ENCODE measurements at regions not wholly inside any gene's neighbourhood (a gene's known extent, or its start where the extent isn't known, plus 50 kb on each side); places are given as distances from the start of the nearest gene placed in this dataset.
A peak's percentile ranks its signal among the peaks of the same experiment; 100 is the strongest.

GRCh38 chr9:109886041-109886440 is 106.0 kb downstream of the PALM2AKAP2 start:
- DNase-seq, result no peak

- DNase-seq, result no peak
Observed at GRCh38 chr9:109886617-109887016, 106.6 kb downstream of the PALM2AKAP2 start.

DNA sequence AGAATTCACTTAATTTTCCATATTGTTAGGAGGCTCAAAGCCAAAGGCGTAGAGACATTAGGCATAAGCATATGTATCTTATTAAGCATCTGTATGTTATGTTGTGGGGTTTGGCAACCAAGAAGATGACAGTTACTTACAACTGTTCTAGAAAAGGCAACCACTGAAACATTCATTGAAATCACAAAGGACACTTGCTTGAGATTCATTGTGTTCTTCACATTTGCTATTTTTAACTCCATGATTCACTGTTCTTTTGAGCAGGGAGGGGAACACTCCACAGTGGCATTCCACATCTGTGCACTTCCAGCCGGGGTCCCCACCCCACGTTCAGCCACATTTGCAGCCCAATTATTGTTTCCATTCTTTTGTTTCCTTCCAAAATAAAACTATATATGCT is 107.1 kb downstream of the PALM2AKAP2 start:
- no peak for DNase-seq

DNA sequence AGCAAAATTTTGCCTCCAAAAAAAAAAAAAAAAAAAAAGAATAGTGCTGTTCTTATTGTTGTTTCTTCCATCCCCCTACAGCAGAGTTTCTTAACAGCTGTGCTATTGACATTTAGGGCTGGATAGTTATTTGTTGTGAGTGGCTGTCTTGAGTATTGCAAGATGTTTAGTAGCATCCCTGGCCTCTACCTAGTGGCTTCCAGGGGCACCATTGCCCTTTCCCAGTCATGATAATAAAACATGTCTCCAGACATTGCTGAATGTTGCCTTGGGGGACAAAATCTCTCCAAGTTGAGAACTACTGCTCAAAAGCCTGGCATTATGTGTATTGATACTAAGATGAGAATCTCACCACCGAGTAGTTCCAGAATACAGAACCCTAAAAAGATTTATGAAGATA is 108.7 kb downstream of the PALM2AKAP2 start:
- DNase-seq, result no peak

- no peak for DNase-seq
Observed at GRCh38 chr9:109889456-109889855, 109.5 kb downstream of the PALM2AKAP2 start.

DNA sequence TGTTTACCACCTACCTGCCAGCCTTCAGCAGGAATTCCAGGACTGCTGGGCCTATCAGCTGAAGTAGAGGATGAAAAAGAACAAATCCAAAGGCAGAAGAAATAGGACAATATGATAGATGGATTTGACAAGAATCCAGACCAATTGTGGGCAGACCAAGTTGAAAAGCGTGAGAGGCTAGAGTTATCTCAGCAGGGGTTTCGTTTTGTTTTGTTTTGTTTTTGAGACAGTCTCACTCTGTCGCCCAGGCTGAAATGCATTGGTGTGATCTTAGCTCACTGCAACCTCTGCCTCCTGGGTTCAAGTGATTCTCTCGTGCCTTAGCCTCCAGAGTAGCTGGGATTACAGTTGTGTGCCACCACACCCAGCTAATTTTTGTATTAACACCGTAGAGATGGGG is 113.2 kb downstream of the PALM2AKAP2 start:
- no peak for DNase-seq

- DNase-seq, result no peak
Observed at GRCh38 chr9:109894473-109894872, 114.5 kb downstream of the PALM2AKAP2 start.

- DNase-seq, result no peak
Observed at GRCh38 chr9:109894921-109895758, 115.1 kb downstream of the PALM2AKAP2 start.

- DNase-seq, result no peak
Observed at GRCh38 chr9:109901201-109901600, 121.2 kb downstream of the PALM2AKAP2 start.

DNA sequence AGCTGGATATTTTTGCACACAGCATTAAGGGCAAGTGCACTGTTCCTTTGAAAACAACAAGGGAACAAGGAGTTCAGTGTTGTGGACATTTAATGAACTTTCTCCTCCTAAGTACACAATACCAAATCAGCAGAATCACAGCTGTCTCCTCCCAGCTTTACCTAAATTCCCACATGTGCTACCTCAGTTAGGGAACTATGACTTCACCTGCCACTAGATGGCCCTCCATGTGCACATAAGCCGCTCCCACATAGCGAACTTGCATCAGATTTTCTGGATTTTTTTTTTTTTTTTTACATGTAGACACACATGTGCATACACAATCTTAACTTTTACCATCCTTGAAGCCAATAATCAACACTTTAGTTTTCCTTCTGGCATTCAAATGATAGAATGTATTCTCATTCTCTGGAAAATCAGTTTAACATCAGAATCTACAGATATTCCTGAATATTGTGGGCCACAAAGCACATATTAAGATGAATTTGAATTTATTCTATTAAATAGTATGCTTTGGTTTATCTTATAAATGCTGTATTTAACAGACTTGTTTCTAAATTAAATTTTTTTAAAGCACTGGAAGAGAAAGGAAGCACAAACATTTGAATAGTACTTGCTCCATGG is 123.6 kb downstream of the PALM2AKAP2 start:
- peak; percentile 72 to 77 for DNase-seq

GRCh38 chr9:109904666-109905065 is 124.7 kb downstream of the PALM2AKAP2 start:
- DNase-seq, result no peak

DNA sequence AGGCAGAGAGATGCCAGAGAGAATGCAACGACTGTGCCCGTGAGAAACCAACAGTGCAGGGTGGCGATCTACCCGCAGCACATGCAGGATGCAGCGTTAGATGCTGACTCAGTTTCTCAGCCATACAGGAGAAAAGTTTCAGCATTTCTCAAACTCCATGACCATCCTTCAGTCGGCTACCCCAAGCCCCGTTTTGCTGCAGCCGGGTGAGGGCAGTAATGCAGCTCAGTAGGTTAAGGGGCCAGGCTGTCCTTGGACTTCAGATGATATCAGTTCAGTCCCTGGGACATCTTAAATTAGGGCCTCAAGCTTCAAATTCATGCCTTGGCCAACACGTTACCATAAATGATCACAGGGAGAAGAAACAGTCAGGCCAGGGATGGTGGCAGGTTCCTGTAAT is 125.5 kb downstream of the PALM2AKAP2 start:
- no peak for DNase-seq

DNA sequence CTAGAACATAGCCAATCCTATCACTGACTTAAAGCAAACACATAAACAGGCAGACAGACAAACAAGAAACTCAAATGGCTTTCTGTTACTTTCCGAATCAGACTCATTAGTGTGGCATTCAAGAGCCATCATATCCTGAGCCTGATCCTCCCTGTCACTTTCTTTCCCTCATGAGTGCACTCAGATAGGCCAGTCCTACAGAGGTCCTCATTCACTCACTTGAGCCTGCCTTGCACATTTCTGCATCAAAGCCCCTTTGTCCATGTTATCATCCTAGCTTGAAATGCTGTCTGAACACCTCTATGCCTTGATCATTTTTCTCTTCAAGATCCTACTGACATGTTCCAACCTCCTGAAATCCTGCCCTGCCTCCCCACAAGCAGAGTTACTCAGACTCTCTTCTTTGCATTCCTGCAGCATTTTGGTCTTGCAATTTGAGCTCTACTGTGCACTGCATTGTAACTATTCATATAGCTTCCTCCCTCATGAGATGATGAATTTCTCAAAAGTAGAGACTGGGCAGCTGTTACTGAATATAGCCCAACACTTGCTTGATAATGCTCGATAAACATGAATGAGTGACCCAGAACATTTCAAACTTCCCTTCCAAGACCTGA is 126.9 kb downstream of the PALM2AKAP2 start:
- DNase-seq, result no peak

GRCh38 chr9:109907400-109907799 is 127.4 kb downstream of the PALM2AKAP2 start:
- no peak for DNase-seq

GRCh38 chr9:109907810-109908458 is 127.9 kb downstream of the PALM2AKAP2 start:
- DNase-seq, result no peak

GRCh38 chr9:109908459-109909390 is 128.7 kb downstream of the PALM2AKAP2 start:
- DNase-seq, result no peak

- DNase-seq, result no peak
Observed at GRCh38 chr9:109910671-109911518, 130.9 kb downstream of the PALM2AKAP2 start.

DNA sequence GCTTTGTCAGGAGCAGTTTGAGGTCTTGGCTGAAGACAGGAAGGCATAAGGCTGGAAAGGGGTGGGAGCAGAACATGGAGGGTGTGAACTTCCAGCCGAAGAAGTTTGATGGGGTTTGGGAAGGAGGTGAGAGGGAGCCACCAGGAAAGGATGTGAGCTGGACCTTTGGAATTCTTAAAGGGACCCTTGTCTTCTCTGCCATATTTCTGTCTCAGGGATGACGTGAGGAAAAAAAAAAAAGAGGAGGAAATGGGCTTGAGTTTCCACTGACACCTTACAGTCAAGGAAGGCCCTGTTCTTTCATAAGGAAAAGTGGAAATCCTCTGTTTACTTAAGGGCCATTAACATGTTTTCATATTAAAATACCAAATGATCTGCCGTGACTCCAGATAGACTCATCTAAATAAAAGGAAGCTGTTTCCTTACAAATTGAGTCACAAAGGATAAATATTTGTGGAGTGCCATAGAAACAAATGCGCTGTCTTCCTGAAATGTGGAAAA is 132.1 kb downstream of the PALM2AKAP2 start:
- DNase-seq, result no peak

GRCh38 chr9:109912726-109913460 is 132.9 kb downstream of the PALM2AKAP2 start:
- peak in 1 of 2 donors; percentile 1 for DNase-seq

- DNase-seq, result no peak
Observed at GRCh38 chr9:109913461-109913810, 133.4 kb downstream of the PALM2AKAP2 start.

All from inflammatory macrophage (primary cell).